ENCODE measurements at regions not wholly inside any gene's neighbourhood (a gene's known extent, or its start where the extent isn't known, plus 50 kb on each side); places are given as distances from the start of the nearest gene placed in this dataset.

GRCh38 chr3:126277629-126278378 is 79.4 kb downstream of the KLF15 start:
- TF ChIP-seq HNF4A (conservative IDR thresholded peaks at IDR 0.05) (no peak), CTCF (IDR thresholded peaks at IDR 0.05; ENCODE audit: low read depth, low read length, missing input control) (no peak)
